PC-9 (cell line): ENCODE measurements at regions not wholly inside any gene's neighbourhood (a gene's known extent, or its start where the extent isn't known, plus 50 kb on each side); places are given as distances from the start of the nearest gene placed in this dataset.

ENCODE experiments used
- EZH2 ChIP-seq: fragments of 200-600 bp; sonication (generic); IDR thresholded peaks from 2 replicates; pipeline ENCODE4 v1.8.0; 2017; ENCODE audit warnings: antibody characterized with exemption, low read depth
- TF ChIP-seq, protein P1 (sequence below): fragments of 200-600 bp; sonication (generic); conservative IDR thresholded peaks from 2 replicates; pipeline ENCODE4 v1.6.1; 2017; ENCODE audit warnings: mixed run types, antibody characterized with exemption, mild to moderate bottlenecking, moderate library complexity

DNA sequence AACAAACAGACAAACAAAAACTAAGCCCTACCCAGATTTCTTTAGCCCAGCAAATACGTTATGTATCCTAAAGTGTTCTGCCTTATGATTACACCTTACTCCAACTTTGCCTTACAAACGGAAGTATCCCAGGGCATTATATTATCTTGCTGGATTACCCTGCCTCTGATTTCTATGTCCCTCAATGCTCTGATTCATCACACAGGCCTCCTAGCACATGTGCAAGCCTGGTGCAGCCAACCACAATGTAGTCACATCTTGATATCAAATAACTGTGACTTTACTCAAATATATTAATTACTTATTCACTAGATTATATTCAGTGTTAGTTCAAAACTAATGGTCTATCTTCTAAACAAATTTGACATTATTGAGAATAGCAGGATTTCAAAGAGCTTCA is 598.6 kb downstream of the TBC1D32 start:
- TF ChIP-seq, protein P1, sequence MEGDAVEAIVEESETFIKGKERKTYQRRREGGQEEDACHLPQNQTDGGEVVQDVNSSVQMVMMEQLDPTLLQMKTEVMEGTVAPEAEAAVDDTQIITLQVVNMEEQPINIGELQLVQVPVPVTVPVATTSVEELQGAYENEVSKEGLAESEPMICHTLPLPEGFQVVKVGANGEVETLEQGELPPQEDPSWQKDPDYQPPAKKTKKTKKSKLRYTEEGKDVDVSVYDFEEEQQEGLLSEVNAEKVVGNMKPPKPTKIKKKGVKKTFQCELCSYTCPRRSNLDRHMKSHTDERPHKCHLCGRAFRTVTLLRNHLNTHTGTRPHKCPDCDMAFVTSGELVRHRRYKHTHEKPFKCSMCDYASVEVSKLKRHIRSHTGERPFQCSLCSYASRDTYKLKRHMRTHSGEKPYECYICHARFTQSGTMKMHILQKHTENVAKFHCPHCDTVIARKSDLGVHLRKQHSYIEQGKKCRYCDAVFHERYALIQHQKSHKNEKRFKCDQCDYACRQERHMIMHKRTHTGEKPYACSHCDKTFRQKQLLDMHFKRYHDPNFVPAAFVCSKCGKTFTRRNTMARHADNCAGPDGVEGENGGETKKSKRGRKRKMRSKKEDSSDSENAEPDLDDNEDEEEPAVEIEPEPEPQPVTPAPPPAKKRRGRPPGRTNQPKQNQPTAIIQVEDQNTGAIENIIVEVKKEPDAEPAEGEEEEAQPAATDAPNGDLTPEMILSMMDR, result no peak
- no peak for TF ChIP-seq EZH2
